DND-41 (cell line): ENCODE measurements at regions not wholly inside any gene's neighbourhood (a gene's known extent, or its start where the extent isn't known, plus 50 kb on each side); places are given as distances from the start of the nearest gene placed in this dataset.

Experiments
- EZH2 ChIP-seq: IDR thresholded peaks from 3 replicates; pipeline ENCODE4 v1.6.1; 2012; ENCODE audit warnings: borderline replicate concordance, low read depth, mild to moderate bottlenecking, moderate library complexity, low read length, inconsistent platforms; ENCODE audit not compliant: severe bottlenecking
- TF ChIP-seq, protein P1 (sequence below): IDR thresholded peaks from 2 replicates; pipeline ENCODE4 v1.5.1; 2012; ENCODE audit warnings: borderline replicate concordance, low read length, moderate library complexity, mild to moderate bottlenecking; ENCODE audit not compliant: poor library complexity, severe bottlenecking; ENCODE audit errors: extremely low read depth

DNA sequence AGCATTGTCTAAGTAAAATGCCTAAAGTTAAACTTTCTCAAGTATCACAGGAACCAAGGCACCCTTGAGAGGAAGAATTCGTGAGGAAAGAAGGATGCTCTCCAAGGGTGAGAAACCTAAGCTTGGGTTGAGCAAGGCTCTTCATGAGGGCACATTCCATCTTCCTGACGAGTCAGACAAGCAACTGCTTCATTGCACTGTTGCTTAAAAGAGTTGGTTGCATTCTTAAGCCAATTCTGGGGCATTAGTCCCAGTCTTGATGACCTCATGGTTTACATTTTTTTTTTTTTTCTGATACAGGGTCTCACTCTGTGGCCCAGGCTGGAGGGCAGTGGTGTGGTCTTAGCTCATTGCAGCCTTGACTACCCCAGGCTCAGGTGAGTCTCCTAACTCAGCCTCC lies 237.5 kb downstream of the ACTR3 start:
- TF ChIP-seq, protein P1, sequence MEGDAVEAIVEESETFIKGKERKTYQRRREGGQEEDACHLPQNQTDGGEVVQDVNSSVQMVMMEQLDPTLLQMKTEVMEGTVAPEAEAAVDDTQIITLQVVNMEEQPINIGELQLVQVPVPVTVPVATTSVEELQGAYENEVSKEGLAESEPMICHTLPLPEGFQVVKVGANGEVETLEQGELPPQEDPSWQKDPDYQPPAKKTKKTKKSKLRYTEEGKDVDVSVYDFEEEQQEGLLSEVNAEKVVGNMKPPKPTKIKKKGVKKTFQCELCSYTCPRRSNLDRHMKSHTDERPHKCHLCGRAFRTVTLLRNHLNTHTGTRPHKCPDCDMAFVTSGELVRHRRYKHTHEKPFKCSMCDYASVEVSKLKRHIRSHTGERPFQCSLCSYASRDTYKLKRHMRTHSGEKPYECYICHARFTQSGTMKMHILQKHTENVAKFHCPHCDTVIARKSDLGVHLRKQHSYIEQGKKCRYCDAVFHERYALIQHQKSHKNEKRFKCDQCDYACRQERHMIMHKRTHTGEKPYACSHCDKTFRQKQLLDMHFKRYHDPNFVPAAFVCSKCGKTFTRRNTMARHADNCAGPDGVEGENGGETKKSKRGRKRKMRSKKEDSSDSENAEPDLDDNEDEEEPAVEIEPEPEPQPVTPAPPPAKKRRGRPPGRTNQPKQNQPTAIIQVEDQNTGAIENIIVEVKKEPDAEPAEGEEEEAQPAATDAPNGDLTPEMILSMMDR = no peak
- TF ChIP-seq EZH2 = no peak
